ENCODE measurements at regions not wholly inside any gene's neighbourhood (a gene's known extent, or its start where the extent isn't known, plus 50 kb on each side); places are given as distances from the start of the nearest gene placed in this dataset.
"Not testable (repeated sequence)": the region's sequence is repeated elsewhere in the genome, so short reads cannot be mapped to it uniquely, and the experiment has no call there.

DNA sequence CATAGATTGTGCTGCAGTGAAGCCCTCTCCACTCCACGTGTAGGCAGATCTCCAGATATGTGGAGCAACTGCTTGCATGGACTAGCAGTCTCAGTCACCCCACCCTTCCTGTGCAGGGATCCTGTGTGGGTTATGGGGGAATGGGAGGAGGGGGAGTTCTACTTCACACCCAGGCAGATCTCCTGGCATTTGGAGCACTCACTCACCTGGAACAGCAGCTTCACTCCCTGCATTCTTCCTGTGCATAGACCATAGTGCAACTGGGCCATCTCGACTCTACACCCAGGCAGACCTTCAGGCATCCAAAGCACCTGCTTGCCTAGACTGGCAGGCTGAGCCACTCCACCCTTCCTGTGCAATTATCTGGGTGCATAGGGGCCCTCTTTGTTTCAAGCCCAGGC lies 96.0 kb upstream of the PCED1B start:
- DNase-seq (ENCODE audit: low read depth in 1 of 2, low spot score in 1 of 2): peak in 1 of 2 experiments; percentile 13
- TF ChIP-seq JUND (IDR thresholded peaks at IDR 0.05; ENCODE audit: low read depth): no peak
- in situ Hi-C loops (cut with HindIII; ENCODE audit: low pct_unique_long_range_greater_than_20kb, low sequenced_read_pairs): no loop called here

DNA sequence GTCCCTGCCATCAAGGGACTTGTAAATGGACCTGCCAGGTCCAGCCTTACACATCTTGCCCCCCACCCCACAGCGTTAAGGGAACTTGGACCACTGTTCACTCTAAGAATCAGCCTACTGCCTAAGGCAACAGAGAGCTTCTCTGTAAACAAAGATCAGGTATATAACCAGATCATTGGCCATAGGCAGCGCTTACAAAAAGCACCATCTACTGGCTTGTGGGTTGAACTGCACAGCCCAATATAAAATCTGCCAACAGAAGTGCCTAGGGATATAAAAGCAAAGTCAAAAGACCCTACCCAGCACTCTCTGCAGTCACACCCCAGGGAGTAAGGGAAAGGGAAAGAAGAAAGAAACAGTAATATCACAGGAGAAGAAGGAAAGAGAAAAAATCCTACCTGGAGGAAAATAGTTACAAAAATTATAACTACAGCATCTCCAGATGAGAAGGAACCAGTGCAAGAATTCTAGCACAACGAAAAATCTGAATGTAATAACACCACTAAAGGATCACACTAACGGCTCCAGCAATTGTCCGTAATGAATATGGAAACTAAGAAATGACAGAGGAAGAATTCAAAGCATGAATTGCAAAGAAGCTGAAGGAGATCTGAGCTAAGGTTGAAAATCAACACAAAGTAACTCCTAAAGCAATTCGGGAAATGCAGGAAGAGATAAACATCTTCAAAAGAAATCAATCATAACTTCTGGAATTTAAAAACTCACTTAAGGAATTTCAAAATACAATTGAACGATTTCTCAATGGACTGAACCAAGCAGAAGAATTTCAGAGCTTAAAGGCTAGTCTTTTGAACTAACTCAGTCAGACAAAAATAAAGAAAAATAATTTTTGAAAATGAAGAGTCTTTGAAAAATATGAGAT lies 95.2 kb upstream of the PCED1B start:
- in situ Hi-C loops (cut with HindIII; ENCODE audit: low pct_unique_long_range_greater_than_20kb, low sequenced_read_pairs): no loop called here
- TF ChIP-seq JUND (IDR thresholded peaks at IDR 0.05; ENCODE audit: low read depth): no peak
- DNase-seq (ENCODE audit: low read depth in 1 of 2, low spot score in 1 of 2): peak; percentile 11 to 82

DNA sequence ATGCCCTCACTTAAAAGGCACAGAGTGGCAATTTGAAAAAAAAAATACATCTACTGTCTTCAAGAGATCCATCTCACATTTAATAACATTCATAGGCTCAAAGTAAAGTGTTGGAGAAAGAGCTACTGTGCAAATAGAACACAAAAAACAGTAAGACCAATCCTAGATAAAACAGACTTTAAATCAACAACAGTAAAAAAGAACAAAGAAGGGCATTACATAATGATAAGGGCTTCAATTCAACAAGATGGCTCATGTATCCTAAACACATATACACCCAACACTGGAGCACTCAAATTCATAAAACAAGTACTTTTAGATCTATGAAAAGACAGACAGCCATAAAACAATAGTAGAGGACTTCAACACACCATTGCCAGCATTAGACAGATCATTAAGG lies 93.6 kb upstream of the PCED1B start:
- DNase-seq (ENCODE audit: low read depth in 1 of 2, low spot score in 1 of 2): no peak

DNA sequence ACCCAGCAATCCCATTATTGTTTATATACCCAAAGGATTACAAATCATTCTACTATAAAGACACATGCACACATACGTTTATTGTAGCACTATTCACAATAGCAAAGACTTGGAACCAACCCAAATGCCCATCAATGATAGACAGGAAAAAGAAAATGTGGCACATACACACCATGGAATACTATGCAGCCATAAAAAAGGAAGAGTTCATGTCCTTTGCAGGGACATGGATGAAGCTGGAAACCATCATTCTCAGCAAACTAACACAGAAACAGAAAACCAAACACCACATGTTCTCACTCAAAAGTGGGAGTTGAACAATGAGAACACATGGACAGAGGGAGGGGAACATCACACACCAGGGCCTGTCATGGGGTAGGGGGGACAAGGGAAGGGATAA lies 91.3 kb upstream of the PCED1B start:
- DNase-seq (ENCODE audit: low read depth in 1 of 2, low spot score in 1 of 2); in situ Hi-C loops (cut with HindIII; ENCODE audit: low pct_unique_long_range_greater_than_20kb, low sequenced_read_pairs): not testable (repeated sequence)

More for the DNA sequence above, 93.6 kb upstream of the PCED1B start:
- in situ Hi-C loops (cut with HindIII; ENCODE audit: low pct_unique_long_range_greater_than_20kb, low sequenced_read_pairs): no loop called here
- no peak for TF ChIP-seq JUND (IDR thresholded peaks at IDR 0.05; ENCODE audit: low read depth)

DNA sequence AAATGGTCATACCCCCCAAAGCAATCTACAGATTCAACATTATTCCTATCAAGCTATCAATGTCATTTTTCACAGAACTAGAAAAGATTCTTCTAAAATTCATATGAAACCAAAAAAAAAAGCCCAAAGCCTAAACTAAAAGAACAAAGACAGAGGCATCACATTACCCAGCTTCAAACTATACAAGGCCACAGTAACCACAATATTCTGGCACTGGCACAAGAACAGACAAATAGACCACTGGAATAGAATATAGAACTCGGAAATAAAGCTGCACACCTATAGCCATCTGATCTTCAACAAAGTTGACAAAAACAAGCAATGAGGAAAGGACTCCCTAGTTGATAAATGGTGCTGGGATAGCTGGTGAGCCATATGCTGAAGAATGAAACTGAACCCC lies 89.2 kb upstream of the PCED1B start:
- DNase-seq (ENCODE audit: low read depth in 1 of 2, low spot score in 1 of 2): no peak
- in situ Hi-C loops (cut with HindIII; ENCODE audit: low pct_unique_long_range_greater_than_20kb, low sequenced_read_pairs): no loop called here
- TF ChIP-seq JUND (IDR thresholded peaks at IDR 0.05; ENCODE audit: low read depth): no peak

DNA sequence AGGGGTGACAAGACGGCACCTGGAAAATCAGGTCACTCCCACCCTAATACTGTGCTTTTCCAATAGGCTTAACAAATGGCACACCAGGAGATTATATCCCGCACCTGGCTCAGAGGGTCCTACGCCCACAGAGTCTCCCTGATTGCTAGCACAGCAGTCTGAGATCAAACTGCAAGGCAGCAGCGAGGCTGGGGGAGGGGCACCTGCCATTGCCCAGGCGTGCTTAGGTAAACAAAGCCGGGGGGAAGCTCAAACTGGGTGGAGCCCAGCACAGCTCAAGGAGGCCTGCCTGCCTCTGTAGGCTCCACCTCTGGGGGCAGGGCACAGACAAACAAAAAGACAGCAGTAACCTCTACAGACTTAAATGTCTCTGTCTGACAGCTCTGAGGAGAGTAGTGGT lies 87.4 kb upstream of the PCED1B start:
- in situ Hi-C loops (cut with HindIII; ENCODE audit: low pct_unique_long_range_greater_than_20kb, low sequenced_read_pairs); DNase-seq (ENCODE audit: low read depth in 1 of 2, low spot score in 1 of 2): not testable (repeated sequence)

DNA sequence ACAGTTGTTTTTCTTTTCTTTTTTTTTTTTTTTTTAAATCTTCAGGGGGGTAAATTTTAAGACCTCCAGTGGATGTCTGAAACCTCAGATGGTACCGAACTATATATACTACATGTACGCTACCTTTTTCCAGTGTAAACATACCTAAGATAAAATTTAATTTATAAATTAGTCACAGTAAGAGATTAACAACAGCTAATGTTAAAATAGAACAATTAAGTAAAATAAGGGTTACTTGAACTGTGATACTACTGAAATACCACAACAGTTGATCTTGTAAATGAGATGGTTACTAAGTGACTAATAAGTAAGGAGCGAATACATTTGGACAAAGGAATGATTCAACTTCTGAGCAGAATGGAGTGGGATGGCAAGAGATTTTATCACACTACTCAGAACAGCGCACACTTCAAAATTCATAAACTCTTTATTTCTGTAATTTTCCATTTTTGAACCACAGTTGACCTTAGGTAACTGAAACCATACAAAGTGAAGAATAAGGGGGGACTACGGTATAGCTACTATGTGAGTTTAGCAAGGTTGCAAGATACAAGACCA lies 80.5 kb upstream of the PCED1B start:
- no peak for TF ChIP-seq JUND (IDR thresholded peaks at IDR 0.05; ENCODE audit: low read depth)
- no peak for DNase-seq (ENCODE audit: low read depth in 1 of 2, low spot score in 1 of 2)
- in situ Hi-C loops (cut with HindIII; ENCODE audit: low pct_unique_long_range_greater_than_20kb, low sequenced_read_pairs): no loop called here

DNA sequence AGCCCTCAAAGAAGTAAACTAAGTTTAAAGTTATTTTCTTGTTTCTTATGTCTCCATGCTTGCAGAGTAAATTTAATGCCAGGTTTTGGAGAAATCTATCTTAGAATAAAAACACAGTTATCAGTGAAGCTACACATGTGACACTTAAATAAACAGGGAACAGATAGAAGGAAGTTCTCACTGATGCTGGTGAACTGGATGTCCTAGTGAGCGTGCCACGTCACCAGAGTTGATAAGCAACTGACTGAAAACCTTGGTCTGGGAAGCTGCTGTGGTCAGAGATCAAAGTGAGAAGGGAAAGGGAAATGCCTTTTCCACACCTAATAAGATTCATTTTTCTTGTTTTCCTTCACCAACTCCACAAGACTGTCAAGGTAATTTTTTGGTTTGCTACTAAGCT lies 74.8 kb upstream of the PCED1B start:
- TF ChIP-seq JUND (IDR thresholded peaks at IDR 0.05; ENCODE audit: low read depth): no peak
- no peak for DNase-seq (ENCODE audit: low read depth in 1 of 2, low spot score in 1 of 2)
- in situ Hi-C loops (cut with HindIII; ENCODE audit: low pct_unique_long_range_greater_than_20kb, low sequenced_read_pairs): no loop called here

DNA sequence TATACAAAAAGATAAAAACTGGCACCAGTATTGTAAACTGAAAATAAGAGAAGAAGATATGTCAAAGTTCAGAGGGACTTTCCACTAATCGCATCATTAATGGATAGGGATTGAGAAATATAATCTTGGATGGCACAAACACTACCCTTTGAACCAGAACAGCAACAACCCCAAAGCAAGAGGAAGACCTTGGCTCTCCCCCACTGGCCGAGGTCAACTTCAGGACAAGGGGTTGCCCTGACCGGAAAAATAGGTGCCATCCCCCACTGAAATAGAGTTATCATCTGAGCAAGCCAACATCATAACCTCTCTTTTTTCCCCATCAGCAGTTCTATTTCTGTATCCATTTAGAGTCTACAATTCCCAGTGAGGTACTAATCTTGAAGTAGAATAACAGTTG lies 72.4 kb upstream of the PCED1B start:
- no peak for DNase-seq (ENCODE audit: low read depth in 1 of 2, low spot score in 1 of 2)
- in situ Hi-C loops (cut with HindIII; ENCODE audit: low pct_unique_long_range_greater_than_20kb, low sequenced_read_pairs): no loop called here
- TF ChIP-seq JUND (IDR thresholded peaks at IDR 0.05; ENCODE audit: low read depth): no peak

DNA sequence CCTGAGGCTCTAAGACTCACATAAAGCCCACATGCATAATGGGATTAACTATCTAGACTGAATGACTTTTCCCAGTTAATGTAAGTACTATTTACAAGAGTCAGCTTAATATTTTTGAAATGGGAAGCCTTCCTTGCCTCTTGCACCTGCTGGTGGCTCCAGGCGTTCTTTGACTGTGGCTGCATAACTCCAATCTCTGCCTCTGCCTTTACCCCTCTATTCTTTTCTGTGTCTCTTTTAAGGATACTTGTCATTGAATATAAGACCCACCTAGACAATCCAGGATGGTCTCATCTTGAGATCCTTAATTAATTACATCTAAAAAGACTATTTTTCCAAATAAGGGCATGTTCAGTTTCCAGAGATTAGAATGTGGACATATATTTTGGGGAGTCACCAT lies 66.9 kb upstream of the PCED1B start:
- in situ Hi-C loops (cut with HindIII; ENCODE audit: low pct_unique_long_range_greater_than_20kb, low sequenced_read_pairs): no loop called here
- no peak for TF ChIP-seq JUND (IDR thresholded peaks at IDR 0.05; ENCODE audit: low read depth)
- no peak for DNase-seq (ENCODE audit: low read depth in 1 of 2, low spot score in 1 of 2)

DNA sequence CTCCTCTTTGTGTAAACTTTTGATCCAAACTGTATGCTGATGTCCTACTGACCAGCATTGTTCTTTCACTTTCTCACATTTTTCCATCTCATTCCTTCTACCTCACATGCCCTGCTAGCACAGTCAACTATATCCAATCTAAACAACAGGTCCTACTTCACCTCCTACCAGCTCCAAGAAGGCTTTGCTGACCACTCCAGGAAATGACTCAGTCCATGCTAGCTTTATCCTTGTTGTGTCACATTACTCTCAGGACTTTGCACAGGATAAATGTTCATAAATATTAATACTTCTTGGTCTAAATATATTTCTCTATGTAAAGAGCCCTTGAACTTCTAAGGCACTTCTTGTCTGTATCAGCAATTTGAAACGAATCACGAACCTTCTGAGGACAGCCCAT lies 64.9 kb upstream of the PCED1B start:
- TF ChIP-seq JUND (IDR thresholded peaks at IDR 0.05; ENCODE audit: low read depth): no peak
- DNase-seq (ENCODE audit: low read depth in 1 of 2, low spot score in 1 of 2): no peak
- in situ Hi-C loops (cut with HindIII; ENCODE audit: low pct_unique_long_range_greater_than_20kb, low sequenced_read_pairs): no loop called here

DNA sequence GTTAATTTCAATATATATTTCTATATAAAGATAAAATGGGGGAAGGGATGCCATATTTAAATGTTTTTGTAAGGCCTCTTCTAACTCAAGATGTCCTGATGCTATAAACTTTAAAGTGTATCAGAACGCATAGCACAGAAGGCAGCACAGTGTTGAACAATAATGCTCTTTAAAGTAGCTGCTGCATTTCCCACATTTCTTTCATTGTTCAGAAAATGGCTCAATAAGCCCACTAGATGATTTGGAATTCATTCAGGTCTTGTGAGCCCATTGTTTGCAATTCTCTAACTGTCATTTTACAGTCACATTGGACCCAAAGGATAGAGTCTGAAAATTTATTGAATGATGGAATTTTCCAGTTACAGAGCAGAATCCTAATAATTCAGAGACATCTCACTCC lies 64.0 kb upstream of the PCED1B start:
- in situ Hi-C loops (cut with HindIII; ENCODE audit: low pct_unique_long_range_greater_than_20kb, low sequenced_read_pairs): no loop called here

DNA sequence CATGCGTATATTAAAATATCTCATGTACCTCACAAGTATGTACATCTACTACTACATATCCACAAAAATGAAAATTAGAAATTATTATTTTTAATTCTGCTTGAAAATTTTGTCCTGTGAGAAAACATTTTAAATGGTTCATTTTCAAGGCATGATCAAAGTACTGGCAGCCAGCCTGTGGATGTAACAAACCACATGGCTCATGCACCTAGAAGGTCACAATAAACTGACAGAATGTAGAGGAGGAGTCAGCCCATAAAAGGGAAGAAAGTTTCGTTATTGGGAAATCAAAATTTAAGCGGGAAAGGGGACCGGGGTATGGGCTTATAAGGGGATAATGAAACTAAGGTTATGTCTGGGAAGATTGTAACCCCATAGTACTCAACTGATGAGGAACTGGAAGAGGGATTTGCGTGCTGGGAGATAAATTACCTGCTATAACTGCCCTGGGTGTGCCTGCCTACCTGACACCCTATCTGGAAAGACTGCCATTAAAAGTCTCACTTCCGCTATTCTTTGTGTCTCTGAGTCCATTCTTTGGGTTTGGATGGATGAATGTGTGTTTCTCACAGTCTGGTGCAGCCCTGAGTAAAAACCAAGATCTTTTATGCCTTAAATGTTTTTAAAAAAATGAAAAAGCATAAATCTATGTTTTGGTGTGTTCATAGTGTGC lies 62.2 kb upstream of the PCED1B start:
- no peak for TF ChIP-seq JUND (IDR thresholded peaks at IDR 0.05; ENCODE audit: low read depth)
- no peak for DNase-seq (ENCODE audit: low read depth in 1 of 2, low spot score in 1 of 2)
- in situ Hi-C loops (cut with HindIII; ENCODE audit: low pct_unique_long_range_greater_than_20kb, low sequenced_read_pairs): no loop called here

More for the DNA sequence above, 64.0 kb upstream of the PCED1B start:
- DNase-seq (ENCODE audit: low read depth in 1 of 2, low spot score in 1 of 2): no peak
- no peak for TF ChIP-seq JUND (IDR thresholded peaks at IDR 0.05; ENCODE audit: low read depth)

Measured in T47D (cell line).